HEK293 (cell line): ENCODE measurements at regions not wholly inside any gene's neighbourhood (a gene's known extent, or its start where the extent isn't known, plus 50 kb on each side); places are given as distances from the start of the nearest gene placed in this dataset.

ENCODE experiments used
- CTCF ChIA-PET: fragments of 350-600 bp; formaldehyde crosslinking; extraction: SDS; loops from one replicate; lab custom pipeline; 2021; ENCODE audit warnings: antibody characterized with exemption; lab: Yijun Ruan, JAX
- POLR2A ChIA-PET: fragments of 300-600 bp; formaldehyde crosslinking; extraction: SDS; loops from one replicate; lab custom pipeline; 2020; ENCODE audit warnings: antibody characterized with exemption, inconsistent platforms; lab: Yijun Ruan, JAX
- H3K27ac ChIP-seq: fragments of 200-500 bp; sonication (Bioruptor generic); 2 replicates; pipeline ENCODE4 v1.5.1; 2014; ENCODE audit warnings: low read depth, low read length, control low read depth, inconsistent platforms; ENCODE audit errors: extremely low read depth
- H3K36me3 ChIP-seq, 2 experiments: fragments of 200-500 bp in 1 of 2; sonication (Bioruptor generic) in 1 of 2; 1 replicate in 1 of 2; 2 replicates in 1 of 2; pipeline ENCODE4 v1.5.1; 2014 to 2017; ENCODE audit warnings: inconsistent platforms in 2 of 2, low read length in 2 of 2; ENCODE audit not compliant: control insufficient read depth in 2 of 2, insufficient read depth in 1 of 2
- H3K4me1 ChIP-seq: fragments of 200-500 bp; sonication (Bioruptor generic); 2 replicates; pipeline ENCODE4 v1.5.1; 2014; ENCODE audit warnings: mild to moderate bottlenecking, low read length, inconsistent platforms; ENCODE audit not compliant: control insufficient read depth, insufficient read depth
- H3K4me3 ChIP-seq: 2 replicates; pipeline ENCODE4 v1.5.1; 2011; ENCODE audit warnings: low read depth, mild to moderate bottlenecking, control low read depth, low read length, moderate library complexity
- H3K9me3 ChIP-seq: fragments of 200-500 bp; sonication (Bioruptor generic); 2 replicates; pipeline ENCODE4 v1.5.1; 2014; ENCODE audit warnings: low read depth, low read length, inconsistent platforms; ENCODE audit not compliant: control insufficient read depth, insufficient read depth
- REST ChIP-seq: fragments of 450-650 bp; formaldehyde crosslinking; IDR thresholded peaks from 2 replicates; pipeline ENCODE4 v1.5.1; 2016; ENCODE audit warnings: missing biosample characterization, missing genetic modification characterization
- ZBTB11 ChIP-seq: fragments of 450-650 bp; formaldehyde crosslinking; conservative IDR thresholded peaks from 2 replicates; pipeline ENCODE4 v1.5.1; 2016; ENCODE audit warnings: low read depth, missing biosample characterization, missing genetic modification characterization
- ZEB2 ChIP-seq: fragments of 450-650 bp; formaldehyde crosslinking; IDR thresholded peaks from 2 replicates; pipeline ENCODE4 v1.5.1; 2016; ENCODE audit warnings: missing biosample characterization, missing genetic modification characterization
- ZNF169 ChIP-seq: fragments of 450-650 bp; formaldehyde crosslinking; IDR thresholded peaks from 2 replicates; pipeline ENCODE4 v1.5.1; 2016; ENCODE audit warnings: missing biosample characterization, missing genetic modification characterization
- ZNF37A ChIP-seq: fragments of 450-650 bp; IDR thresholded peaks from 2 replicates; pipeline ENCODE4 v1.5.1; 2018; ENCODE audit warnings: missing biosample characterization, missing genetic modification characterization
- ZNF521 ChIP-seq: fragments of 450-650 bp; formaldehyde crosslinking; IDR thresholded peaks from 2 replicates; pipeline ENCODE4 v1.5.1; 2017; ENCODE audit warnings: missing biosample characterization, mild to moderate bottlenecking, missing genetic modification characterization
- TF ChIP-seq, protein P1 (sequence below): fragments of 450-650 bp; formaldehyde crosslinking; conservative IDR thresholded peaks from 2 replicates; pipeline ENCODE4 v1.5.1; 2016; ENCODE audit warnings: low read depth, missing biosample characterization, missing genetic modification characterization
- TF ChIP-seq, protein P2 (sequence below): fragments of 450-650 bp; formaldehyde crosslinking; IDR thresholded peaks from 2 replicates; pipeline ENCODE4 v1.5.1; 2016; ENCODE audit warnings: missing biosample characterization, missing genetic modification characterization
- TF ChIP-seq, protein P3 (sequence below): fragments of 450-650 bp; formaldehyde crosslinking; IDR thresholded peaks from 2 replicates; pipeline ENCODE4 v1.5.1; 2016; ENCODE audit warnings: missing biosample characterization, missing genetic modification characterization

DNA sequence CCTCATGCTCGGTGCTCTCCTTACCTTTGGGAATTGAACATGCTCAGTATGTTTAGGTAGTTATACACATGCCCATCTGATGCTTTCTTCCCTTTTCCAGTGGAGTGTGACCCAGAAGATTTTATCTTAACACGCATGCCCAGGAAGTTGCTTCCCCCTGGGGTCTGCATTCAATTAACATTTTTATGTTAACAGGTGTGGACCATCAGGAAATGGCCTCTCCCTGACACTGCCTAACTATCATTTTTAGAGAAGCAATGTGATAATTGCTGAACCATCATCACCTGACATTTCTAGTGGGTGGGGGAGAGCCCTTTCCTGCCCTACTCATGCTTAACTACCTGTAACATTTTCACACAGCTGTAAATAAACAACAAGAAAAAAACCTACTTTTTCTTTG, 55.1 kb upstream of the TGFBR2 start:
- Histone ChIP-seq H3K9me3 (no peaks in the 10 kb centered on the region), H3K36me3 (no peaks in the 10 kb centered on the region), H3K27ac (no peak overlapping the region), H3K4me1 (no peaks in the 10 kb centered on the region), H3K4me3 (no peak overlapping the region)
- CTCF ChIA-PET, result no interaction called here
- TF ChIP-seq, protein P1, sequence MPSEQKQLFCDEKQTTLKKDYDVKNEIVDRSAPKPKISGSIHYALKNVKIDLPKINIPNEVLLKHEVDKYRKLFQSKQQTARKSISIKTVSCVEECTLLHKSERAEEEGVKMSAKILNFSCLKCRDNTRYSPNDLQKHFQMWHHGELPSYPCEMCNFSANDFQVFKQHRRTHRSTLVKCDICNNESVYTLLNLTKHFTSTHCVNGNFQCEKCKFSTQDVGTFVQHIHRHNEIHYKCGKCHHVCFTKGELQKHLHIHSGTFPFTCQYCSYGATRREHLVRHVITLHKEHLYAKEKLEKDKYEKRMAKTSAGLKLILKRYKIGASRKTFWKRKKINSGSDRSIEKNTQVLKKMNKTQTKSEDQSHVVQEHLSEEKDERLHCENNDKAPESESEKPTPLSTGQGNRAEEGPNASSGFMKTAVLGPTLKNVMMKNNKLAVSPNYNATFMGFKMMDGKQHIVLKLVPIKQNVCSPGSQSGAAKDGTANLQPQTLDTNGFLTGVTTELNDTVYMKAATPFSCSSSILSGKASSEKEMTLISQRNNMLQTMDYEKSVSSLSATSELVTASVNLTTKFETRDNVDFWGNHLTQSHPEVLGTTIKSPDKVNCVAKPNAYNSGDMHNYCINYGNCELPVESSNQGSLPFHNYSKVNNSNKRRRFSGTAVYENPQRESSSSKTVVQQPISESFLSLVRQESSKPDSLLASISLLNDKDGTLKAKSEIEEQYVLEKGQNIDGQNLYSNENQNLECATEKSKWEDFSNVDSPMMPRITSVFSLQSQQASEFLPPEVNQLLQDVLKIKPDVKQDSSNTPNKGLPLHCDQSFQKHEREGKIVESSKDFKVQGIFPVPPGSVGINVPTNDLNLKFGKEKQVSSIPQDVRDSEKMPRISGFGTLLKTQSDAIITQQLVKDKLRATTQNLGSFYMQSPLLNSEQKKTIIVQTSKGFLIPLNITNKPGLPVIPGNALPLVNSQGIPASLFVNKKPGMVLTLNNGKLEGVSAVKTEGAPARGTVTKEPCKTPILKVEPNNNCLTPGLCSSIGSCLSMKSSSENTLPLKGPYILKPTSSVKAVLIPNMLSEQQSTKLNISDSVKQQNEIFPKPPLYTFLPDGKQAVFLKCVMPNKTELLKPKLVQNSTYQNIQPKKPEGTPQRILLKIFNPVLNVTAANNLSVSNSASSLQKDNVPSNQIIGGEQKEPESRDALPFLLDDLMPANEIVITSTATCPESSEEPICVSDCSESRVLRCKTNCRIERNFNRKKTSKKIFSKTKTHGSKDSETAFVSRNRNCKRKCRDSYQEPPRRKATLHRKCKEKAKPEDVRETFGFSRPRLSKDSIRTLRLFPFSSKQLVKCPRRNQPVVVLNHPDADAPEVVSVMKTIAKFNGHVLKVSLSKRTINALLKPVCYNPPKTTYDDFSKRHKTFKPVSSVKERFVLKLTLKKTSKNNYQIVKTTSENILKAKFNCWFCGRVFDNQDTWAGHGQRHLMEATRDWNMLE (tag by site-specific recombination), result no peak
- TF ChIP-seq ZEB2 (tag by site-specific recombination), result no peak
- TF ChIP-seq ZBTB11 (tag by site-specific recombination), result no peak
- TF ChIP-seq, protein P2, sequence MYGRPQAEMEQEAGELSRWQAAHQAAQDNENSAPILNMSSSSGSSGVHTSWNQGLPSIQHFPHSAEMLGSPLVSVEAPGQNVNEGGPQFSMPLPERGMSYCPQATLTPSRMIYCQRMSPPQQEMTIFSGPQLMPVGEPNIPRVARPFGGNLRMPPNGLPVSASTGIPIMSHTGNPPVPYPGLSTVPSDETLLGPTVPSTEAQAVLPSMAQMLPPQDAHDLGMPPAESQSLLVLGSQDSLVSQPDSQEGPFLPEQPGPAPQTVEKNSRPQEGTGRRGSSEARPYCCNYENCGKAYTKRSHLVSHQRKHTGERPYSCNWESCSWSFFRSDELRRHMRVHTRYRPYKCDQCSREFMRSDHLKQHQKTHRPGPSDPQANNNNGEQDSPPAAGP (tag by site-specific recombination), result no peak
- TF ChIP-seq REST, result no peak
- TF ChIP-seq, protein P3, sequence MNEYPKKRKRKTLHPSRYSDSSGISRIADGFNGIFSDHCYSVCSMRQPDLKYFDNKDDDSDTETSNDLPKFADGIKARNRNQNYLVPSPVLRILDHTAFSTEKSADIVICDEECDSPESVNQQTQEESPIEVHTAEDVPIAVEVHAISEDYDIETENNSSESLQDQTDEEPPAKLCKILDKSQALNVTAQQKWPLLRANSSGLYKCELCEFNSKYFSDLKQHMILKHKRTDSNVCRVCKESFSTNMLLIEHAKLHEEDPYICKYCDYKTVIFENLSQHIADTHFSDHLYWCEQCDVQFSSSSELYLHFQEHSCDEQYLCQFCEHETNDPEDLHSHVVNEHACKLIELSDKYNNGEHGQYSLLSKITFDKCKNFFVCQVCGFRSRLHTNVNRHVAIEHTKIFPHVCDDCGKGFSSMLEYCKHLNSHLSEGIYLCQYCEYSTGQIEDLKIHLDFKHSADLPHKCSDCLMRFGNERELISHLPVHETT (tag by site-specific recombination), result no peak
- no peak for TF ChIP-seq ZNF37A
- no peak for TF ChIP-seq ZNF521
- POLR2A ChIA-PET, result no interaction called here

- POLR2A ChIA-PET, result no interaction called here
Observed at GRCh38 chr3:30551927-30552326, 54.5 kb upstream of the TGFBR2 start.

More at GRCh38 chr3:30551927-30552326, 54.5 kb upstream of the TGFBR2 start:
- no peak for TF ChIP-seq ZNF169
- CTCF ChIA-PET, result no interaction called here
- Histone ChIP-seq H3K36me3 (no peaks in the 10 kb centered on the region), H3K4me3 (no peak overlapping the region), H3K4me1 (no peaks in the 10 kb centered on the region), H3K9me3 (no peaks in the 10 kb centered on the region), H3K27ac (no peak overlapping the region)
